HEK293 (cell line): ENCODE measurements at regions not wholly inside any gene's neighbourhood (a gene's known extent, or its start where the extent isn't known, plus 50 kb on each side); places are given as distances from the start of the nearest gene placed in this dataset.

Source experiments
- CTCF ChIA-PET: fragments of 350-600 bp; formaldehyde crosslinking; extraction: SDS; loops from one replicate; lab custom pipeline; 2021; ENCODE audit warnings: antibody characterized with exemption; lab: Yijun Ruan, JAX
- POLR2A ChIA-PET: fragments of 300-600 bp; formaldehyde crosslinking; extraction: SDS; loops from one replicate; lab custom pipeline; 2020; ENCODE audit warnings: antibody characterized with exemption, inconsistent platforms; lab: Yijun Ruan, JAX
- H3K27ac ChIP-seq: fragments of 200-500 bp; sonication (Bioruptor generic); 2 replicates; pipeline ENCODE4 v1.5.1; 2014; ENCODE audit warnings: low read depth, low read length, control low read depth, inconsistent platforms; ENCODE audit errors: extremely low read depth
- H3K36me3 ChIP-seq, 2 experiments: fragments of 200-500 bp in 1 of 2; sonication (Bioruptor generic) in 1 of 2; 1 replicate in 1 of 2; 2 replicates in 1 of 2; pipeline ENCODE4 v1.5.1; 2014 to 2017; ENCODE audit warnings: inconsistent platforms in 2 of 2, low read length in 2 of 2; ENCODE audit not compliant: control insufficient read depth in 2 of 2, insufficient read depth in 1 of 2
- H3K4me1 ChIP-seq: fragments of 200-500 bp; sonication (Bioruptor generic); 2 replicates; pipeline ENCODE4 v1.5.1; 2014; ENCODE audit warnings: mild to moderate bottlenecking, low read length, inconsistent platforms; ENCODE audit not compliant: control insufficient read depth, insufficient read depth
- H3K4me3 ChIP-seq: 2 replicates; pipeline ENCODE4 v1.5.1; 2011; ENCODE audit warnings: low read depth, mild to moderate bottlenecking, control low read depth, low read length, moderate library complexity
- H3K9me3 ChIP-seq: fragments of 200-500 bp; sonication (Bioruptor generic); 2 replicates; pipeline ENCODE4 v1.5.1; 2014; ENCODE audit warnings: low read depth, low read length, inconsistent platforms; ENCODE audit not compliant: control insufficient read depth, insufficient read depth
- IKZF3 ChIP-seq: fragments of 450-650 bp; IDR thresholded peaks from 2 replicates; pipeline ENCODE4 v1.5.0; 2018; ENCODE audit warnings: missing biosample characterization, mild to moderate bottlenecking, missing genetic modification characterization, moderate library complexity
- KLF1 ChIP-seq: fragments of 450-650 bp; formaldehyde crosslinking; IDR thresholded peaks from 2 replicates; pipeline ENCODE4 v1.5.1; 2016; ENCODE audit warnings: missing biosample characterization, missing genetic modification characterization
- KLF10 ChIP-seq: fragments of 450-650 bp; IDR thresholded peaks from 2 replicates; pipeline ENCODE4 v1.5.1; 2018; ENCODE audit warnings: missing biosample characterization, mild to moderate bottlenecking, missing genetic modification characterization
- MEIS1 ChIP-seq: sonication (generic); formaldehyde crosslinking; IDR thresholded peaks from 2 replicates; pipeline ENCODE4 v1.8.1; 2022; ENCODE audit warnings: missing genetic modification reagents, mild to moderate bottlenecking, borderline replicate concordance
- SETDB1 ChIP-seq: IDR thresholded peaks from one replicate; pipeline ENCODE4 v1.6.1; 2017; ENCODE audit warnings: mild to moderate bottlenecking, low read length, moderate library complexity, mixed read lengths; ENCODE audit not compliant: insufficient read length
- ZBTB21 ChIP-seq: fragments of 450-650 bp; formaldehyde crosslinking; IDR thresholded peaks from 2 replicates; pipeline ENCODE4 v1.5.1; 2017; ENCODE audit warnings: missing biosample characterization, missing genetic modification characterization
- ZBTB48 ChIP-seq: fragments of 450-650 bp; formaldehyde crosslinking; IDR thresholded peaks from 2 replicates; pipeline ENCODE4 v1.5.1; 2016; ENCODE audit warnings: missing biosample characterization, missing genetic modification characterization
- ZNF114 ChIP-seq: fragments of 450-650 bp; formaldehyde crosslinking; IDR thresholded peaks from 2 replicates; pipeline ENCODE4 v1.5.0; 2017; ENCODE audit warnings: missing biosample characterization, missing genetic modification characterization
- ZNF146 ChIP-seq: fragments of 450-650 bp; formaldehyde crosslinking; IDR thresholded peaks from 2 replicates; pipeline ENCODE4 v1.5.1; 2016; ENCODE audit warnings: missing biosample characterization, missing genetic modification characterization
- ZNF221 ChIP-seq: fragments of 450-650 bp; formaldehyde crosslinking; IDR thresholded peaks from 2 replicates; pipeline ENCODE4 v1.5.1; 2017; ENCODE audit warnings: missing biosample characterization, missing genetic modification characterization, borderline replicate concordance
- ZNF23 ChIP-seq: fragments of 450-650 bp; formaldehyde crosslinking; IDR thresholded peaks from 2 replicates; pipeline ENCODE4 v1.5.1; 2016; ENCODE audit warnings: missing biosample characterization, missing genetic modification characterization, borderline replicate concordance
- ZNF239 ChIP-seq: fragments of 450-650 bp; formaldehyde crosslinking; IDR thresholded peaks from 2 replicates; pipeline ENCODE4 v1.5.1; 2016; ENCODE audit warnings: missing biosample characterization, missing genetic modification characterization
- ZNF280D ChIP-seq: fragments of 450-650 bp; formaldehyde crosslinking; IDR thresholded peaks from 2 replicates; pipeline ENCODE4 v1.5.1; 2016; ENCODE audit warnings: missing biosample characterization, missing genetic modification characterization
- ZNF335 ChIP-seq: fragments of 450-650 bp; formaldehyde crosslinking; conservative IDR thresholded peaks from 2 replicates; pipeline ENCODE4 v1.5.1; 2016; ENCODE audit warnings: missing biosample characterization, missing genetic modification characterization
- ZNF354C ChIP-seq: fragments of 450-650 bp; formaldehyde crosslinking; IDR thresholded peaks from 2 replicates; pipeline ENCODE4 v1.5.1; 2016; ENCODE audit warnings: missing biosample characterization, missing genetic modification characterization, low read depth, borderline replicate concordance
- ZNF416 ChIP-seq: fragments of 450-650 bp; formaldehyde crosslinking; IDR thresholded peaks from 2 replicates; pipeline ENCODE4 v1.5.1; 2016; ENCODE audit warnings: missing biosample characterization, missing genetic modification characterization
- ZNF555 ChIP-seq: fragments of 450-650 bp; formaldehyde crosslinking; conservative IDR thresholded peaks from 2 replicates; pipeline ENCODE4 v1.5.1; 2017; ENCODE audit warnings: missing biosample characterization, mild to moderate bottlenecking, missing genetic modification characterization, inconsistent platforms
- ZNF571 ChIP-seq: fragments of 450-650 bp; formaldehyde crosslinking; IDR thresholded peaks from 2 replicates; pipeline ENCODE4 v1.5.0; 2017; ENCODE audit warnings: missing biosample characterization, missing genetic modification characterization
- ZNF654 ChIP-seq: fragments of 450-650 bp; formaldehyde crosslinking; IDR thresholded peaks from 2 replicates; pipeline ENCODE4 v1.5.1; 2016; ENCODE audit warnings: low read depth, missing biosample characterization, missing genetic modification characterization
- ZNF658 ChIP-seq: fragments of 450-650 bp; formaldehyde crosslinking; IDR thresholded peaks from 2 replicates; pipeline ENCODE4; 2016; ENCODE audit warnings: missing biosample characterization, missing genetic modification characterization
- ZNF670 ChIP-seq: fragments of 450-650 bp; formaldehyde crosslinking; IDR thresholded peaks from 2 replicates; pipeline ENCODE4 v1.5.1; 2016; ENCODE audit warnings: missing biosample characterization, missing genetic modification characterization, low read depth
- ZNF692 ChIP-seq: fragments of 450-650 bp; formaldehyde crosslinking; IDR thresholded peaks from 2 replicates; pipeline ENCODE4 v1.5.1; 2016; ENCODE audit warnings: missing biosample characterization, missing genetic modification characterization
- TF ChIP-seq, protein P1 (sequence below): fragments of 450-650 bp; formaldehyde crosslinking; IDR thresholded peaks from 2 replicates; pipeline ENCODE4 v1.5.1; 2016; ENCODE audit warnings: missing biosample characterization, missing genetic modification characterization
- TF ChIP-seq, protein P2 (sequence below): fragments of 450-650 bp; IDR thresholded peaks from 2 replicates; pipeline ENCODE4 v1.5.1; 2018; ENCODE audit warnings: missing biosample characterization, missing genetic modification characterization

DNA sequence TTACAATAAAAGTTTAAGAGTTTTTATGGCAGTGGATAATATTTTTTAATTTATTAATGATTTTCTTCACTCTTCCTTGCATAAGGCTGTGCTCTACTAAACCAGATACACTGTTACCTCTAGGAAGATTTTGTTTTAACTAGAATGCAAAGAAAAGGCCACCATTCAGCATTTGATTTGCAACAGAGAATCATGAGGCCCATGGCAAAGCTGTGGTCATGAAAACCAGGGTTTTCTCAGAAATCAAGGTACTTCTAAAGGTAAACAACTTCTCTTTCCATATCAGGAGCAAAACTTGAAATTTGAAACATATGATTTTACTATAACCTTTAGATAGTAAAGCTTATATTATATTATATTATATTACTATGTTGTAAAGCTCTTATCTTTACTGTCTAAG, 94.4 kb downstream of the FAM76B start:
- CTCF ChIA-PET = interaction anchor here (4.6 kb wide), 1 partner anchor 10 kb away, joined by 35 read pairs; no protein-coding TSS in a partner anchor
- no peak overlapping the region for H3K4me3 ChIP-seq
- no peak overlapping the region for H3K27ac ChIP-seq
- H3K36me3 ChIP-seq = no peaks in the 10 kb centered on the region
- TF ChIP-seq SETDB1 (no peak), ZNF654 (tag by site-specific recombination) (no peak), KLF1 (no peak), ZNF692 (no peak), ZNF555 (tag by site-specific recombination) (no peak), ZNF221 (tag by site-specific recombination) (no peak)
- TF ChIP-seq, protein P1, sequence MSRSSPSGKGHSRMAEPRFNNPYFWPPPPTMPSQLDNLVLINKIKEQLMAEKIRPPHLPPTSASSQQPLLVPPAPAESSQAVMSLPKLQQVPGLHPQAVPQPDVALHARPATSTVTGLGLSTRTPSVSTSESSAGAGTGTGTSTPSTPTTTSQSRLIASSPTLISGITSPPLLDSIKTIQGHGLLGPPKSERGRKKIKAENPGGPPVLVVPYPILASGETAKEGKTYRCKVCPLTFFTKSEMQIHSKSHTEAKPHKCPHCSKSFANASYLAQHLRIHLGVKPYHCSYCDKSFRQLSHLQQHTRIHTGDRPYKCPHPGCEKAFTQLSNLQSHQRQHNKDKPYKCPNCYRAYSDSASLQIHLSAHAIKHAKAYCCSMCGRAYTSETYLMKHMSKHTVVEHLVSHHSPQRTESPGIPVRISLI (tag by site-specific recombination) = no peak
- H3K9me3 ChIP-seq = no peaks in the 10 kb centered on the region
- POLR2A ChIA-PET = no interaction called here
- H3K4me1 ChIP-seq = no peaks in the 10 kb centered on the region

DNA sequence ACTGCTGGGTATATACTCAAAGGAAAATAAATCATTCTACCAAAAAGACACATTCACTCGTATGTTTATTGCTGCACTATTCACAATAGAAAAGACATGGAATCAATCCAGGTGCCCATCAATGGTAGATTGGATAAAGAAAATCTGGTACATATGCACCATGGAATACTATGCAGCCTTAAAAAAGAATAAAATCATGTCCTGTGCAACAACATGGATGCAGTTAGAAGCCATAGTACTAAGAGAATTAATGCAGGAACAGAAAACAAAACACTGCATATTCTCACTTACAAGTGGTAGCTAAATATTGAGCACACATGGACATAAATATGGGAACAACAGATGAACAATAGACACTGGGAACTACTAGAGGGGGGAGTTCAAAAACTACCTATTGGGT, 96.3 kb downstream of the FAM76B start:
- H3K4me1 ChIP-seq = no peaks in the 10 kb centered on the region
- TF ChIP-seq, protein P2, sequence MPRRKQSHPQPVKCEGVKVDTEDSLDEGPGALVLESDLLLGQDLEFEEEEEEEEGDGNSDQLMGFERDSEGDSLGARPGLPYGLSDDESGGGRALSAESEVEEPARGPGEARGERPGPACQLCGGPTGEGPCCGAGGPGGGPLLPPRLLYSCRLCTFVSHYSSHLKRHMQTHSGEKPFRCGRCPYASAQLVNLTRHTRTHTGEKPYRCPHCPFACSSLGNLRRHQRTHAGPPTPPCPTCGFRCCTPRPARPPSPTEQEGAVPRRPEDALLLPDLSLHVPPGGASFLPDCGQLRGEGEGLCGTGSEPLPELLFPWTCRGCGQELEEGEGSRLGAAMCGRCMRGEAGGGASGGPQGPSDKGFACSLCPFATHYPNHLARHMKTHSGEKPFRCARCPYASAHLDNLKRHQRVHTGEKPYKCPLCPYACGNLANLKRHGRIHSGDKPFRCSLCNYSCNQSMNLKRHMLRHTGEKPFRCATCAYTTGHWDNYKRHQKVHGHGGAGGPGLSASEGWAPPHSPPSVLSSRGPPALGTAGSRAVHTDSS = no peak
- TF ChIP-seq KLF10 (tag by site-specific recombination) (no peak), ZNF23 (tag by site-specific recombination) (no peak), ZNF146 (tag by site-specific recombination) (peak; percentile 40; the same call in 1 of the 2 replicates), ZNF670 (tag by site-specific recombination) (no peak), ZNF335 (tag by site-specific recombination) (no peak), ZNF571 (tag by site-specific recombination) (no peak), ZBTB21 (tag by site-specific recombination) (no peak)
- ChIA-PET CTCF (interaction anchor here (1.1 to 4.6 kb wide), 3 partner anchors 12 to 542 kb away, joined by 3 to 35 read pairs (median 4); no protein-coding TSS in a partner anchor), POLR2A (no interaction called here)
- no peaks in the 10 kb centered on the region for H3K36me3 ChIP-seq
- H3K9me3 ChIP-seq = no peaks in the 10 kb centered on the region
- no peak overlapping the region for H3K4me3 ChIP-seq
- no peak overlapping the region for H3K27ac ChIP-seq

DNA sequence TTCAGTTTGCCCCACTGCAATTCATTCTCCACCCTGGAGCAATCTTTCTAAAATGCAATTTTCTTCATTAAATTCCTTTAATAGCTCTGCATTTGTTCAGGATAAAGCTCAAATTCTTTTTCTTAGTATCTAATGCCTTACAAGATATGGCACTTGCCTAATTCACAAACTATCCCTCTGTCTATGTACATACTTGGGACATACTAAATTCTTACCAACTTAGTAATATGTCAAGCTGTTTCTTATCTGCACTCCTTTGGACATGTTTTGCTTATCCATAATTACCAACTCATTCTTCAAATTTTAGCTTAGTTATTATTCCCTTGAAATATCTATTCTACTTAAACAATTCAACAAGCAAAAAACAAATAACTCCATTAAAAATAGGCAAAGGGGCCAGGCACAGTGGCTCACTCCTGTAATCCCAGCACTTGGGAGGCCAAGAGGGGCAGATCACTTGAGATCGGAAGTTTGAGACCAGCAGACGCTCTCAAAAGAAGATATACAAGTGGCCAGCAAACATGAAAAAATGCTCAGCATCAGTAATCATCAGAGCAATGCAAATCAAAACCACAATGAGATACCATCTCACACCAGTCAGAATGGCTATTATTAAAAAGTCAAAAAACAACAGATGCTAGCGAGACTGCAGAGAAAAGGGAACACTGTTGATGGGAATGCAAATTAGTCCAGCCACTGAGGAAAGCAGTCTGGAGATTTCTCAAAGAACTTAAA, 96.9 kb downstream of the FAM76B start:
- ChIA-PET POLR2A (no interaction called here), CTCF (interaction anchor here (4.6 kb wide), 1 partner anchor 13 kb away, joined by 35 read pairs; no protein-coding TSS in a partner anchor)
- Histone ChIP-seq H3K4me3 (no peak overlapping the region), H3K27ac (no peak overlapping the region), H3K4me1 (no peaks in the 10 kb centered on the region), H3K9me3 (no peaks in the 10 kb centered on the region), H3K36me3 (no peaks in the 10 kb centered on the region)
- TF ChIP-seq ZNF280D (tag by site-specific recombination) = no peak
- no peak for TF ChIP-seq ZNF114 (tag by site-specific recombination)
- TF ChIP-seq ZNF658 (tag by site-specific recombination) = no peak
- no peak for TF ChIP-seq MEIS1 (CRISPR knock-in tag)
- TF ChIP-seq IKZF3 (tag by site-specific recombination) = no peak
- no peak for TF ChIP-seq ZBTB48 (tag by site-specific recombination)
- no peak for TF ChIP-seq ZNF354C (tag by site-specific recombination)
- TF ChIP-seq ZNF416 (tag by site-specific recombination) = no peak
- TF ChIP-seq ZNF239 (tag by site-specific recombination) = no peak
